Endothelial cell of umbilical vein (primary cell): ENCODE measurements at regions not wholly inside any gene's neighbourhood (a gene's known extent, or its start where the extent isn't known, plus 50 kb on each side); places are given as distances from the start of the nearest gene placed in this dataset.
"Not testable (repeated sequence)": the region's sequence is repeated elsewhere in the genome, so short reads cannot be mapped to it uniquely, and the experiment has no call there.

Experiments used
- BruUV-seq: library from RNA; stranded (reverse); fragments of 400-500 nt; replicated peaks from 2 replicates; lab custom pipeline; 2021; lab: Mats Ljungman, UMichigan
- CTCF ChIA-PET: fragments of 300-600, 350-600 bp; sonication (Branson Sonifier 250); formaldehyde crosslinking; loops from one replicate; lab custom pipeline; 2021; ENCODE audit warnings: antibody characterized with exemption, inconsistent platforms; lab: Charles Lee
- POLR2A ChIA-PET: fragments of 300-600, 350-600 bp; sonication (Branson Sonifier 250); formaldehyde crosslinking; loops from one replicate; lab custom pipeline; 2021; ENCODE audit warnings: antibody characterized with exemption, inconsistent platforms; lab: Charles Lee
- DNase-seq: peaks from one replicate; pipeline ENCODE4 v3.0.0-alpha.2; 2011; ENCODE audit warnings: low read depth, low spot score
- FAIRE-seq: peaks from 2 replicates; lab custom pipeline; 2011; peaks lifted over from hg19 to GRCh38; lab: Jason Lieb, UNC
- H2AFZ ChIP-seq: 2 replicates; pipeline ENCODE4 v1.6.0; 2012; ENCODE audit warnings: low read depth, low read length, control low read depth, inconsistent platforms
- H3K27ac ChIP-seq: 2 replicates; pipeline ENCODE4 v1.5.1; 2011; ENCODE audit warnings: low read depth, mild to moderate bottlenecking, control low read depth, low read length, moderate library complexity; ENCODE audit not compliant: insufficient read depth
- H3K27me3 ChIP-seq, 2 experiments: 2 replicates each; pipeline versions ENCODE4 v1.6.0 to v1.6.1; 2011; ENCODE audit warnings: low read length in 2 of 2, mixed read lengths in 1 of 2; ENCODE audit not compliant: control insufficient read depth in 2 of 2, insufficient read depth in 2 of 2
- H3K36me3 ChIP-seq, 2 experiments: 2 replicates in 1 of 2; 3 replicates in 1 of 2; pipeline ENCODE4 v1.5.1; 2011; ENCODE audit warnings: low read length in 2 of 2, mild to moderate bottlenecking in 1 of 2, moderate library complexity in 1 of 2; ENCODE audit not compliant: control insufficient read depth in 2 of 2, insufficient read depth in 2 of 2; ENCODE audit errors: extremely low read depth in 1 of 2
- H3K4me1 ChIP-seq: 3 replicates; pipeline ENCODE4 v1.5.1; 2011; ENCODE audit warnings: mild to moderate bottlenecking, low read length; ENCODE audit not compliant: control insufficient read depth, insufficient read depth; ENCODE audit errors: extremely low read depth
- H3K4me2 ChIP-seq: 2 replicates; pipeline ENCODE4 v1.6.1; 2011; ENCODE audit warnings: low read length, control low read depth, mixed read lengths; ENCODE audit not compliant: insufficient read depth
- H3K4me3 ChIP-seq, 3 experiments: fragments of 200-600 bp in 1 of 3; sonication (generic), shearing (Covaris generic) in 1 of 3; replicated peaks in 1 of 3; 2 replicates each; pipeline ENCODE4 v1.5.1; 2011 to 2016; ENCODE audit warnings: control low read depth in 3 of 3, low read length in 3 of 3, mild to moderate bottlenecking in 2 of 3, inconsistent platforms in 1 of 3, low read depth in 1 of 3, moderate library complexity in 1 of 3; ENCODE audit not compliant: insufficient read depth in 1 of 3
- H3K79me2 ChIP-seq: 2 replicates; pipeline ENCODE4 v1.6.0; 2012; ENCODE audit warnings: low read length, inconsistent platforms; ENCODE audit not compliant: control insufficient read depth, insufficient read depth
- H3K9ac ChIP-seq: replicated peaks from 2 replicates; pipeline ENCODE3; 2011; ENCODE audit warnings: low read length, control low read depth; ENCODE audit not compliant: insufficient read depth; ENCODE audit errors: extremely low read depth
- H3K9me1 ChIP-seq: replicated peaks from 3 replicates; pipeline ENCODE4 v1.6.0; 2011; ENCODE audit warnings: mild to moderate bottlenecking, low read length; ENCODE audit not compliant: control insufficient read depth, insufficient read depth; ENCODE audit errors: extremely low read depth
- H3K9me3 ChIP-seq: replicated peaks from 2 replicates; pipeline ENCODE4 v1.5.1; 2012; ENCODE audit warnings: low read length, inconsistent platforms; ENCODE audit not compliant: control insufficient read depth, insufficient read depth
- H4K20me1 ChIP-seq: replicated peaks from 2 replicates; pipeline ENCODE3; 2011; ENCODE audit warnings: mild to moderate bottlenecking, low read length; ENCODE audit not compliant: control insufficient read depth, insufficient read depth; ENCODE audit errors: extremely low read depth
- FOS ChIP-seq: IDR thresholded peaks from 2 replicates; pipeline ENCODE4 v1.6.1; 2011; ENCODE audit warnings: mild to moderate bottlenecking, low read length, moderate library complexity, borderline replicate concordance; ENCODE audit not compliant: insufficient read depth
- GATA2 ChIP-seq: IDR thresholded peaks from 2 replicates; pipeline ENCODE4 v1.7.0; 2011; ENCODE audit warnings: low read depth, mild to moderate bottlenecking, moderate library complexity, mixed read lengths, low read length; ENCODE audit not compliant: insufficient read length, insufficient read depth
- POLR2A ChIP-seq: IDR thresholded peaks from 2 replicates; pipeline ENCODE4 v1.6.1; 2012; ENCODE audit warnings: low read depth, mild to moderate bottlenecking, control low read depth, low read length
- dilution Hi-C: fragments of 300-500 bp; cut with MboI; formaldehyde crosslinking; loops from one replicate; pipeline ENCODE4 v1.15.0; 2019; ENCODE audit warnings: low sequenced_read_pairs; ENCODE audit not compliant: extremely low pct_ligation_motif_present
- intact Hi-C: fragments of 100-400 bp; cut with micrococcal nuclease; formaldehyde crosslinking; loops from one replicate; pipeline ENCODE4 v1.10.0; 2022

DNA sequence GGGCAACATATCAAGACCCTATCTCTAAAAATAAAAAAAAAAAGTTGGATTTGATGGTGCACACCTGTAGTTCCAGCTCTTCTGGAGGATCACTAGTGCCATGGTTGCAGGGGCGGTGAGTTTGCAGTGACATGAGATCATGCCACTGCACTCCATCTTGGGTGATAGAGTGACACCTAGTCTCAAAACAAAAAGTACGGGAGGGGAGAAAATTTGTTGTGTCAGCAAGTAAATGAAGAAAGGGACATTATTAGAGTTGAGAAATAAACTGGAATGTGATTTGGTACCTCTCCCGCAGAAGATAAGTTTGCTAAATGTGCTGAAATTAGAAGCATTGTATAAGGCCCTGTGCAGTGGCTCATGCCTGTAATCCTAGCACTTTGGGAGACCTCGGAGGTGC lies 105.1 kb downstream of the PPIAL4G start:
- H3K9me3 ChIP-seq, H3K9ac ChIP-seq, POLR2A ChIA-PET, H3K4me2 ChIP-seq, BruUV-seq, dilution Hi-C loops, H3K4me3 ChIP-seq, H3K4me1 ChIP-seq, H2AFZ ChIP-seq, H3K9me1 ChIP-seq, H3K36me3 ChIP-seq, DNase-seq, H3K27ac ChIP-seq, FAIRE-seq, CTCF ChIA-PET, H3K79me2 ChIP-seq, H4K20me1 ChIP-seq: not testable (repeated sequence)
- intact Hi-C loops = loop anchor here (10.0 kb wide), 1 partner anchor 147 kb away; no protein-coding TSS in a partner anchor
- peaks cover 9 to 18% of the 10 kb centered on the region in 2 experiments for H3K27me3 ChIP-seq

GRCh38 chr1:148377045-148377444 lies 106.1 kb downstream of the PPIAL4G start:
- H3K36me3 ChIP-seq, POLR2A ChIA-PET, H3K4me1 ChIP-seq, H4K20me1 ChIP-seq, CTCF ChIA-PET, H3K4me2 ChIP-seq, H2AFZ ChIP-seq, H3K79me2 ChIP-seq, BruUV-seq, H3K9me1 ChIP-seq, FAIRE-seq, dilution Hi-C loops, DNase-seq, H3K4me3 ChIP-seq, H3K27ac ChIP-seq, H3K9ac ChIP-seq, H3K9me3 ChIP-seq: not testable (repeated sequence)
- H3K27me3 ChIP-seq = peaks cover 9 to 18% of the 10 kb centered on the region in 2 experiments
- intact Hi-C loops = loop anchor here (10.0 kb wide), 1 partner anchor 148 kb away; no protein-coding TSS in a partner anchor

DNA sequence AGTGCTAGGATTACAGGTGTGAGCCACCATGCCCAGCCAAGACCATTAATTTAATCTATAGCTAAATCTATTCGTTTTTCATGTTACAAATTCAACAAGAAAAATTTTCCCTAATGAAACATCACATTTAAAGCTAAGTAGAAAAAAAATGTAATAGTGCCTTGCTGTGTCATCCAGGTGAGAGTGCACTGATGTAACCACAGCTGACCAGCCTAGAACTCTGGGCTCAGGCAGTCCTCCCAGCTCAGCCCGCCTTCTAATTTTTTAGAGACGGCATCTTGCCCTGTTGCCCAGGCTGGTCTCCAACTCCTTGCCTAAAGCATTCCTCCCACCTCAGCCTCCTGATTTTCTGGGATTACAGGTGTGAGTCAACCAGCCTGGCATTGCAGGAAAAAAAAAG lies 109.0 kb downstream of the PPIAL4G start:
- no peak overlapping the region for H2AFZ ChIP-seq
- no peak overlapping the region for H3K27ac ChIP-seq
- FAIRE-seq (no peak), DNase-seq (no peak)
- H3K36me3 ChIP-seq = no peaks in the 10 kb centered on the region
- peaks cover 11% of the 10 kb centered on the region for H3K4me1 ChIP-seq
- no peaks in the 10 kb centered on the region for H3K9me1 ChIP-seq
- no peak overlapping the region for H3K4me3 ChIP-seq
- no peaks in the 10 kb centered on the region for H3K79me2 ChIP-seq
- intact Hi-C loops (loop anchor here (5.0 to 10.0 kb wide), 2 partner anchors 42 to 151 kb away; no protein-coding TSS in a partner anchor), dilution Hi-C loops (no loop called here)
- POLR2A ChIA-PET = no interaction called here
- no peak overlapping the region for H3K9ac ChIP-seq
- H4K20me1 ChIP-seq = no peaks in the 10 kb centered on the region
- CTCF ChIA-PET = no interaction called here
- peaks cover 3 to 9% of the 10 kb centered on the region in 2 experiments for H3K27me3 ChIP-seq
- H3K4me2 ChIP-seq = no peak overlapping the region
- no peaks in the 10 kb centered on the region for H3K9me3 ChIP-seq
- no TSS peak for BruUV-seq
- no peak for TF ChIP-seq POLR2A
- TF ChIP-seq FOS = no peak
- TF ChIP-seq GATA2 = no peak
